ENCODE measurements at regions not wholly inside any gene's neighbourhood (a gene's known extent, or its start where the extent isn't known, plus 50 kb on each side); places are given as distances from the start of the nearest gene placed in this dataset.

DNA sequence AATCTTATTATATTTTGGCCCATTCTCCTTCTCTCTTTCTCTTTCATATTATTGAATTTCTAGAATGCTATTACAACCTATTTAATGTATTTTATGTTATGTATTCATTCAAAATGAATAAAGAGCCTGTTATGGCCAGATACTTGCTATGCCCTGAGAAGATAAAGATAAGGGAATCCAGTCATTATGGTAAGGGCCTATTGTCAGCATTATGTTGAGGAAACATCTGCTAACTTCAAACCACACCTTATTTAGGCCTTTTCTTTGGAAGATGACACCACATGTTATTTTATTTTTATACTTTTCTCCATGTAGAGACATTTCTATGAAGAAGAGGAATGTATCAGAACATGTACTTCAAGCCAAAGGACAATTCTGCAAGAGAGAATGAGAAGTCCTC, 60.5 kb upstream of the MPP7 start (continued):
- TF ChIP-seq, protein P1, sequence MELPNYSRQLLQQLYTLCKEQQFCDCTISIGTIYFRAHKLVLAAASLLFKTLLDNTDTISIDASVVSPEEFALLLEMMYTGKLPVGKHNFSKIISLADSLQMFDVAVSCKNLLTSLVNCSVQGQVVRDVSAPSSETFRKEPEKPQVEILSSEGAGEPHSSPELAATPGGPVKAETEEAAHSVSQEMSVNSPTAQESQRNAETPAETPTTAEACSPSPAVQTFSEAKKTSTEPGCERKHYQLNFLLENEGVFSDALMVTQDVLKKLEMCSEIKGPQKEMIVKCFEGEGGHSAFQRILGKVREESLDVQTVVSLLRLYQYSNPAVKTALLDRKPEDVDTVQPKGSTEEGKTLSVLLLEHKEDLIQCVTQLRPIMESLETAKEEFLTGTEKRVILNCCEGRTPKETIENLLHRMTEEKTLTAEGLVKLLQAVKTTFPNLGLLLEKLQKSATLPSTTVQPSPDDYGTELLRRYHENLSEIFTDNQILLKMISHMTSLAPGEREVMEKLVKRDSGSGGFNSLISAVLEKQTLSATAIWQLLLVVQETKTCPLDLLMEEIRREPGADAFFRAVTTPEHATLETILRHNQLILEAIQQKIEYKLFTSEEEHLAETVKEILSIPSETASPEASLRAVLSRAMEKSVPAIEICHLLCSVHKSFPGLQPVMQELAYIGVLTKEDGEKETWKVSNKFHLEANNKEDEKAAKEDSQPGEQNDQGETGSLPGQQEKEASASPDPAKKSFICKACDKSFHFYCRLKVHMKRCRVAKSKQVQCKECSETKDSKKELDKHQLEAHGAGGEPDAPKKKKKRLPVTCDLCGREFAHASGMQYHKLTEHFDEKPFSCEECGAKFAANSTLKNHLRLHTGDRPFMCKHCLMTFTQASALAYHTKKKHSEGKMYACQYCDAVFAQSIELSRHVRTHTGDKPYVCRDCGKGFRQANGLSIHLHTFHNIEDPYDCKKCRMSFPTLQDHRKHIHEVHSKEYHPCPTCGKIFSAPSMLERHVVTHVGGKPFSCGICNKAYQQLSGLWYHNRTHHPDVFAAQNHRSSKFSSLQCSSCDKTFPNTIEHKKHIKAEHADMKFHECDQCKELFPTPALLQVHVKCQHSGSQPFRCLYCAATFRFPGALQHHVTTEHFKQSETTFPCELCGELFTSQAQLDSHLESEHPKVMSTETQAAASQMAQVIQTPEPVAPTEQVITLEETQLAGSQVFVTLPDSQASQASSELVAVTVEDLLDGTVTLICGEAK (IDR thresholded peaks at IDR 0.05; ENCODE audit: borderline replicate concordance): no peak
- TF ChIP-seq TCF12 (IDR thresholded peaks at IDR 0.05; ENCODE audit: low read depth, low read length) (no peak), HDAC2 (IDR thresholded peaks at IDR 0.05) (no peak), IKZF1 (conservative IDR thresholded peaks at IDR 0.05) (no peak), IKZF2 (IDR thresholded peaks at IDR 0.05) (no peak), ZNF207 (IDR thresholded peaks at IDR 0.05; ENCODE audit: borderline replicate concordance) (no peak), EED (IDR thresholded peaks at IDR 0.05; ENCODE audit: low read depth) (no peak), NKRF (conservative IDR thresholded peaks at IDR 0.05) (no peak), BACH1 (IDR thresholded peaks at IDR 0.05; ENCODE audit: borderline replicate concordance) (no peak), ATF7 (IDR thresholded peaks at IDR 0.05; ENCODE audit: low read depth) (no peak), SPI1 (IDR thresholded peaks at IDR 0.05; ENCODE audit: borderline replicate concordance, insufficient read depth, low read depth, low read length) (no peak), SIN3A (IDR thresholded peaks at IDR 0.05; ENCODE audit: low read depth, low read length) (no peak)
- TF ChIP-seq, protein P2, sequence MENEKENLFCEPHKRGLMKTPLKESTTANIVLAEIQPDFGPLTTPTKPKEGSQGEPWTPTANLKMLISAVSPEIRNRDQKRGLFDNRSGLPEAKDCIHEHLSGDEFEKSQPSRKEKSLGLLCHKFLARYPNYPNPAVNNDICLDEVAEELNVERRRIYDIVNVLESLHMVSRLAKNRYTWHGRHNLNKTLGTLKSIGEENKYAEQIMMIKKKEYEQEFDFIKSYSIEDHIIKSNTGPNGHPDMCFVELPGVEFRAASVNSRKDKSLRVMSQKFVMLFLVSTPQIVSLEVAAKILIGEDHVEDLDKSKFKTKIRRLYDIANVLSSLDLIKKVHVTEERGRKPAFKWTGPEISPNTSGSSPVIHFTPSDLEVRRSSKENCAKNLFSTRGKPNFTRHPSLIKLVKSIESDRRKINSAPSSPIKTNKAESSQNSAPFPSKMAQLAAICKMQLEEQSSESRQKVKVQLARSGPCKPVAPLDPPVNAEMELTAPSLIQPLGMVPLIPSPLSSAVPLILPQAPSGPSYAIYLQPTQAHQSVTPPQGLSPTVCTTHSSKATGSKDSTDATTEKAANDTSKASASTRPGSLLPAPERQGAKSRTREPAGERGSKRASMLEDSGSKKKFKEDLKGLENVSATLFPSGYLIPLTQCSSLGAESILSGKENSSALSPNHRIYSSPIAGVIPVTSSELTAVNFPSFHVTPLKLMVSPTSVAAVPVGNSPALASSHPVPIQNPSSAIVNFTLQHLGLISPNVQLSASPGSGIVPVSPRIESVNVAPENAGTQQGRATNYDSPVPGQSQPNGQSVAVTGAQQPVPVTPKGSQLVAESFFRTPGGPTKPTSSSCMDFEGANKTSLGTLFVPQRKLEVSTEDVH (IDR thresholded peaks at IDR 0.05; ENCODE audit: low read depth, partially characterized antibody): no peak

Data from GM12878 (cell line).